GM12878 (cell line): ENCODE measurements at regions not wholly inside any gene's neighbourhood (a gene's known extent, or its start where the extent isn't known, plus 50 kb on each side); places are given as distances from the start of the nearest gene placed in this dataset.

Experiments
- ATAC-seq: fragments of 200-7000 bp; cut with Tn5 transposase; 3 replicates; pipeline ENCODE4 v1.9.1; 2020; ENCODE audit warnings: mild to moderate bottlenecking, moderate library complexity
- BruUV-seq: library from RNA; stranded (reverse); fragments of 400-500 nt; replicated peaks from 2 replicates; lab custom pipeline; 2021; lab: Mats Ljungman, UMichigan
- CTCF ChIA-PET: fragments of 300-600 bp; sonication (Branson Sonifier 250); formaldehyde crosslinking; extraction: SDS; loops from one replicate; lab custom pipeline; 2021; ENCODE audit warnings: inconsistent platforms; lab: Yijun Ruan, JAX
- POLR2A ChIA-PET: fragments of 350-600 bp; formaldehyde crosslinking; extraction: SDS; loops from one replicate; lab custom pipeline; 2021; ENCODE audit warnings: inconsistent platforms; lab: Charles Lee
- RAD21 ChIA-PET: fragments of 300-600 bp; sonication (Branson Sonifier 250); formaldehyde crosslinking; loops from one replicate; lab custom pipeline; 2023; ENCODE audit warnings: antibody characterized with exemption; ENCODE audit not compliant: unreplicated experiment; lab: Charles Lee
- SMC1A ChIA-PET: fragments of 300-600 bp; sonication (Branson Sonifier 250); formaldehyde crosslinking; loops from one replicate; lab custom pipeline; 2023; ENCODE audit not compliant: unreplicated experiment, uncharacterized antibody; lab: Charles Lee
- DNase-seq: peaks from one replicate; pipeline ENCODE4 v3.0.0-alpha.2; 2011; ENCODE audit warnings: low read depth, low spot score
- FAIRE-seq: peaks from 3 replicates; lab custom pipeline; 2011; peaks lifted over from hg19 to GRCh38; lab: Jason Lieb, UNC
- H2AFZ ChIP-seq: 2 replicates; pipeline ENCODE4 v1.6.0; 2011; ENCODE audit warnings: low read depth, low read length, control low read depth; ENCODE audit not compliant: control insufficient read depth
- H3K27ac ChIP-seq: 2 replicates; pipeline ENCODE4 v1.5.1; 2011; ENCODE audit warnings: control low read depth; ENCODE audit not compliant: control insufficient read depth, insufficient read depth
- H3K27me3 ChIP-seq, 2 experiments: replicated peaks in 1 of 2; 2 replicates each; pipeline versions ENCODE4 v1.6.0 to v1.6.1; 2011; ENCODE audit warnings: low read length in 1 of 2; ENCODE audit not compliant: control insufficient read depth in 2 of 2, insufficient read depth in 2 of 2
- H3K36me3 ChIP-seq, 2 experiments: 2 replicates each; pipeline ENCODE4 v1.5.1; 2011; ENCODE audit warnings: low read length in 1 of 2; ENCODE audit not compliant: control insufficient read depth in 2 of 2, insufficient read depth in 2 of 2
- H3K4me1 ChIP-seq: 2 replicates; pipeline ENCODE4 v1.6.1; 2011; ENCODE audit warnings: mild to moderate bottlenecking, low read length, moderate library complexity, mixed read lengths; ENCODE audit not compliant: control insufficient read depth, insufficient read depth
- H3K4me2 ChIP-seq: 2 replicates; pipeline ENCODE4 v1.6.0; 2011; ENCODE audit warnings: control low read depth; ENCODE audit not compliant: control insufficient read depth, insufficient read depth
- H3K4me3 ChIP-seq: fragments of 200-600 bp; sonication (generic); 2 replicates; pipeline ENCODE4 v1.5.1; 2016
- H3K79me2 ChIP-seq: 2 replicates; pipeline ENCODE4 v1.6.0; 2011; ENCODE audit warnings: low read length; ENCODE audit not compliant: control insufficient read depth, insufficient read depth
- H3K9ac ChIP-seq: 2 replicates; pipeline ENCODE4 v1.8.0; 2011; ENCODE audit warnings: low read length, control low read depth, mixed read lengths; ENCODE audit not compliant: control insufficient read depth, insufficient read depth
- H3K9me3 ChIP-seq: replicated peaks from 3 replicates; pipeline ENCODE4 v1.5.1; 2011; ENCODE audit warnings: mild to moderate bottlenecking, low read length; ENCODE audit not compliant: control insufficient read depth, insufficient read depth
- H4K20me1 ChIP-seq: 2 replicates; pipeline ENCODE4 v1.6.0; 2011; ENCODE audit not compliant: control insufficient read depth, insufficient read depth
- FOXM1 ChIP-seq: IDR thresholded peaks from 2 replicates; pipeline ENCODE4 v1.6.1; 2012; ENCODE audit warnings: low read depth, mild to moderate bottlenecking, inconsistent platforms, low read length, moderate library complexity
- LARP7 ChIP-seq: fragments of 450-650 bp; IDR thresholded peaks from 2 replicates; pipeline ENCODE4 v1.6.1; 2017; ENCODE audit warnings: mild to moderate bottlenecking
- PAX8 ChIP-seq: fragments of 450-650 bp; IDR thresholded peaks from 2 replicates; pipeline ENCODE4 v1.6.1; 2017; ENCODE audit warnings: mild to moderate bottlenecking, moderate library complexity
- RCOR1 ChIP-seq: conservative IDR thresholded peaks from 2 replicates; pipeline ENCODE4 v1.6.1; 2012; ENCODE audit warnings: low read depth, low read length, improper control_type of control experiment
- TARDBP ChIP-seq: IDR thresholded peaks from 2 replicates; pipeline ENCODE4 v1.6.1; 2016; ENCODE audit warnings: borderline replicate concordance
- TBL1XR1 ChIP-seq: IDR thresholded peaks from 2 replicates; pipeline ENCODE4 v1.6.1; 2012; ENCODE audit warnings: low read depth, low read length, improper control_type of control experiment
- ZNF24 ChIP-seq: fragments of 450-650 bp; IDR thresholded peaks from 2 replicates; pipeline ENCODE4 v1.6.1; 2017; ENCODE audit warnings: antibody characterized with exemption, mild to moderate bottlenecking
- WGBS: methylation state at CpG from one replicate; pipeline ENCODE4 v1.1.6; 2016; ENCODE audit warnings: low lambda C conversion rate; ENCODE audit not compliant: insufficient replicate concordance, insufficient coverage; ENCODE audit errors: missing lambda C conversion rate; 5-methylcytosine and 5-hydroxymethylcytosine counted together
- in situ Hi-C: fragments of 300-500 bp; cut with MboI; formaldehyde crosslinking; loops from 9 replicates; pipeline ENCODE4 v1.14.3; 2018; ENCODE audit warnings: mixed read lengths
- intact Hi-C: fragments of 100-400 bp; cut with micrococcal nuclease; formaldehyde crosslinking; loops from one replicate; pipeline ENCODE4 v1.14.2; 2022; ENCODE audit not compliant: unreplicated experiment
- TF ChIP-seq, protein P1 (sequence below): IDR thresholded peaks from 2 replicates; pipeline ENCODE4 v1.6.1; 2012; ENCODE audit warnings: low read depth, low read length, improper control_type of control experiment
- TF ChIP-seq, protein P2 (sequence below): fragments of 450-650 bp; IDR thresholded peaks from 2 replicates; pipeline ENCODE4 v1.6.1; 2017; ENCODE audit warnings: mild to moderate bottlenecking, low read depth, inconsistent platforms; ENCODE audit not compliant: poor library complexity, severe bottlenecking
- TF ChIP-seq, protein P3 (sequence below): IDR thresholded peaks from 2 replicates; pipeline ENCODE4 v1.6.1; 2011; ENCODE audit warnings: low read depth, low read length, improper control_type of control experiment, borderline replicate concordance

DNA sequence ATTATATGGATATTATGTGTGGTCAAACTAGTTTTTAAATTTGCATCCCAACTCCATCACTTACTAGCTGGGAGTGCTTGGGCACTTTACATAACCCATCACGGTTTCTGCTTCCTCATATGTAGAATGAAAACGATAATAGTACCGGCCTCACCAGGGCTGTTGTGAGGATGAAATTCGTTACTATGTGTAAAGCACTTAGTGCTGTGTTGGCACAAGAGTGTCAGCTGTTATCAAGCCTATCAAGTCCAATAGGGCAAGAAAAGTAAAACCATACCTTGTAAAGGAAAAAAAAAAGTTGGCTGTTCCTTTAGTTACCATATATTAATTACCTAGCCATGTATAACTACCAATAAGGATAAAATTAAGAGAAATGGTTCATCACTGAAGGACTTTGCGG is 65.4 kb downstream of the TET3 start:
- no peak overlapping the region for H3K27ac ChIP-seq
- TF ChIP-seq TARDBP, result no peak
- TF ChIP-seq, protein P1, sequence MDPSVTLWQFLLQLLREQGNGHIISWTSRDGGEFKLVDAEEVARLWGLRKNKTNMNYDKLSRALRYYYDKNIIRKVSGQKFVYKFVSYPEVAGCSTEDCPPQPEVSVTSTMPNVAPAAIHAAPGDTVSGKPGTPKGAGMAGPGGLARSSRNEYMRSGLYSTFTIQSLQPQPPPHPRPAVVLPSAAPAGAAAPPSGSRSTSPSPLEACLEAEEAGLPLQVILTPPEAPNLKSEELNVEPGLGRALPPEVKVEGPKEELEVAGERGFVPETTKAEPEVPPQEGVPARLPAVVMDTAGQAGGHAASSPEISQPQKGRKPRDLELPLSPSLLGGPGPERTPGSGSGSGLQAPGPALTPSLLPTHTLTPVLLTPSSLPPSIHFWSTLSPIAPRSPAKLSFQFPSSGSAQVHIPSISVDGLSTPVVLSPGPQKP, result no peak
- TF ChIP-seq FOXM1, result no peak
- TF ChIP-seq RCOR1, result no peak
- no peak for TF ChIP-seq TBL1XR1
- TF ChIP-seq PAX8, result no peak
- no peak for TF ChIP-seq LARP7
- TF ChIP-seq, protein P2, sequence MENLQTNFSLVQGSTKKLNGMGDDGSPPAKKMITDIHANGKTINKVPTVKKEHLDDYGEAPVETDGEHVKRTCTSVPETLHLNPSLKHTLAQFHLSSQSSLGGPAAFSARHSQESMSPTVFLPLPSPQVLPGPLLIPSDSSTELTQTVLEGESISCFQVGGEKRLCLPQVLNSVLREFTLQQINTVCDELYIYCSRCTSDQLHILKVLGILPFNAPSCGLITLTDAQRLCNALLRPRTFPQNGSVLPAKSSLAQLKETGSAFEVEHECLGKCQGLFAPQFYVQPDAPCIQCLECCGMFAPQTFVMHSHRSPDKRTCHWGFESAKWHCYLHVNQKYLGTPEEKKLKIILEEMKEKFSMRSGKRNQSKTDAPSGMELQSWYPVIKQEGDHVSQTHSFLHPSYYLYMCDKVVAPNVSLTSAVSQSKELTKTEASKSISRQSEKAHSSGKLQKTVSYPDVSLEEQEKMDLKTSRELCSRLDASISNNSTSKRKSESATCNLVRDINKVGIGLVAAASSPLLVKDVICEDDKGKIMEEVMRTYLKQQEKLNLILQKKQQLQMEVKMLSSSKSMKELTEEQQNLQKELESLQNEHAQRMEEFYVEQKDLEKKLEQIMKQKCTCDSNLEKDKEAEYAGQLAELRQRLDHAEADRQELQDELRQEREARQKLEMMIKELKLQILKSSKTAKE, result no peak
- TF ChIP-seq, protein P3, sequence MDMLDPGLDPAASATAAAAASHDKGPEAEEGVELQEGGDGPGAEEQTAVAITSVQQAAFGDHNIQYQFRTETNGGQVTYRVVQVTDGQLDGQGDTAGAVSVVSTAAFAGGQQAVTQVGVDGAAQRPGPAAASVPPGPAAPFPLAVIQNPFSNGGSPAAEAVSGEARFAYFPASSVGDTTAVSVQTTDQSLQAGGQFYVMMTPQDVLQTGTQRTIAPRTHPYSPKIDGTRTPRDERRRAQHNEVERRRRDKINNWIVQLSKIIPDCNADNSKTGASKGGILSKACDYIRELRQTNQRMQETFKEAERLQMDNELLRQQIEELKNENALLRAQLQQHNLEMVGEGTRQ, result no peak
- no peak for TF ChIP-seq ZNF24
- ChIA-PET POLR2A (interaction anchor here (3.7 kb wide), 1 partner anchor 9 kb away, joined by 16 read pairs; no protein-coding TSS in a partner anchor), RAD21 (interaction anchor here (0.6 kb wide), 1 partner anchor 18 kb away, joined by 3 read pairs; no protein-coding TSS in a partner anchor), CTCF (no interaction called here), SMC1A (interaction anchor here (1.2 to 3.9 kb wide), 3 partner anchors 9 to 18 kb away, joined by 4 to 17 read pairs (median 8); no protein-coding TSS in a partner anchor)
- DNase-seq (no peak), ATAC-seq (no peak), FAIRE-seq (no peak)
- H3K9me3 ChIP-seq, result no peaks in the 10 kb centered on the region
- intact Hi-C loops (no loop called here), in situ Hi-C loops (no loop called here)
- H4K20me1 ChIP-seq, result 0 out of 2 replicates have a peak, but pooled peaks cover 2% of the 10 kb centered on the region
- no peak overlapping the region for H3K4me2 ChIP-seq
- BruUV-seq, result no TSS peak
- WGBS, result 89% methylated on average over 5 of the region's 5 CpGs
- peaks cover 19% of the 10 kb centered on the region for H3K4me1 ChIP-seq
- peaks cover 53% of the 10 kb centered on the region for H3K79me2 ChIP-seq
- no peak overlapping the region for H2AFZ ChIP-seq
- H3K27me3 ChIP-seq, result no peaks in the 10 kb centered on the region
- peaks cover 26 to 32% of the 10 kb centered on the region in 2 experiments; a peak in 3 of 4 replicates for H3K36me3 ChIP-seq
- H3K9ac ChIP-seq, result no peak overlapping the region
- H3K4me3 ChIP-seq, result no peak overlapping the region
